A673 (cell line): ENCODE measurements at regions not wholly inside any gene's neighbourhood (a gene's known extent, or its start where the extent isn't known, plus 50 kb on each side); places are given as distances from the start of the nearest gene placed in this dataset.

Experiments used
- CTCF ChIP-seq: fragments of 300-800, 200-600 bp; sonication (generic); conservative IDR thresholded peaks from 2 replicates; pipeline ENCODE4 v1.5.1; 2017; ENCODE audit warnings: low read depth, mild to moderate bottlenecking, antibody characterized with exemption, low read length, moderate library complexity, mixed read lengths
- EZH2 ChIP-seq: fragments of 200-600 bp; sonication (generic); IDR thresholded peaks from 2 replicates; pipeline ENCODE4 v1.6.1; 2017; ENCODE audit warnings: borderline replicate concordance, low read depth, mild to moderate bottlenecking, mixed read lengths, antibody characterized with exemption, low read length; ENCODE audit not compliant: poor library complexity, severe bottlenecking

GRCh38 chr13:105448811-105449210 is 1086.7 kb downstream of the EFNB2 start:
- TF ChIP-seq CTCF (no peak), EZH2 (no peak)
